GM23338 (cell line): ENCODE measurements at regions not wholly inside any gene's neighbourhood (a gene's known extent, or its start where the extent isn't known, plus 50 kb on each side); places are given as distances from the start of the nearest gene placed in this dataset.

Experiments used
- ATAC-seq: fragments of 200-7000 bp; cut with Tn5 transposase; 3 replicates; pipeline ENCODE4 v1.9.1; 2020
- DNase-seq: peaks from one replicate; pipeline ENCODE4 v3.0.0-alpha.2; 2015; ENCODE audit warnings: low spot score
- H2AFZ ChIP-seq: fragments of 200-600 bp; sonication (generic); 2 replicates; pipeline ENCODE4 v1.8.0; 2016; ENCODE audit warnings: antibody characterized with exemption, mild to moderate bottlenecking, moderate library complexity
- H3F3A ChIP-seq: fragments of 200-600 bp; sonication (generic); replicated peaks from 2 replicates; pipeline ENCODE4 v1.8.0; 2017; ENCODE audit warnings: antibody characterized with exemption, mixed run types, low read depth
- H3K27ac ChIP-seq: fragments of 200-600 bp; sonication (generic); 2 replicates; pipeline ENCODE4 v1.6.1; 2016; ENCODE audit warnings: low read depth
- H3K27me3 ChIP-seq: fragments of 200-600 bp; sonication (generic); 2 replicates; pipeline ENCODE4 v1.8.0; 2016; ENCODE audit warnings: mild to moderate bottlenecking, mixed run types, moderate library complexity; ENCODE audit not compliant: insufficient read depth
- H3K36me3 ChIP-seq: fragments of 200-600 bp; sonication (generic); 2 replicates; pipeline ENCODE4 v1.8.0; 2016; ENCODE audit warnings: mild to moderate bottlenecking; ENCODE audit not compliant: insufficient read depth
- H3K4me1 ChIP-seq: fragments of 200-600 bp; sonication (generic); 2 replicates; pipeline ENCODE4 v1.8.0; 2016; ENCODE audit warnings: mild to moderate bottlenecking, moderate library complexity; ENCODE audit not compliant: insufficient read depth
- H3K4me2 ChIP-seq: fragments of 200-600 bp; sonication (generic); 2 replicates; pipeline ENCODE4 v1.7.1; 2017; ENCODE audit warnings: mixed run types
- H3K4me3 ChIP-seq: fragments of 200-600 bp; sonication (generic); 2 replicates; pipeline ENCODE4 v1.6.1; 2016; ENCODE audit warnings: mixed run types
- H3K79me2 ChIP-seq: fragments of 200-600 bp; sonication (generic); replicated peaks from 2 replicates; pipeline ENCODE4 v1.8.0; 2017; ENCODE audit warnings: mild to moderate bottlenecking; ENCODE audit not compliant: insufficient read depth
- H3K9me2 ChIP-seq: fragments of 200-600 bp; sonication (generic); 2 replicates; pipeline ENCODE4 v1.8.0; 2017; ENCODE audit not compliant: insufficient read depth
- H4K20me1 ChIP-seq: fragments of 200-600 bp; sonication (generic); replicated peaks from 2 replicates; pipeline ENCODE4 v1.8.0; 2017; ENCODE audit warnings: mild to moderate bottlenecking; ENCODE audit not compliant: insufficient read depth
- H3K27ac Mint-ChIP-seq: 2 replicates; pipeline ENCODE4 v1.8.0; 2020; ENCODE audit warnings: inconsistent platforms, mild to moderate bottlenecking, moderate library complexity, mixed read lengths
- H3K27me3 Mint-ChIP-seq: 3 replicates; pipeline ENCODE4 v1.8.0; 2022; ENCODE audit warnings: low read depth, mild to moderate bottlenecking, moderate library complexity, mixed read lengths, inconsistent platforms; ENCODE audit not compliant: insufficient read depth, poor library complexity
- H3K36me3 Mint-ChIP-seq: 3 replicates; pipeline ENCODE4 v1.8.0; 2021; ENCODE audit warnings: low read depth, mild to moderate bottlenecking, inconsistent platforms, moderate library complexity, mixed read lengths
- H3K4me1 Mint-ChIP-seq: 3 replicates; pipeline ENCODE4 v1.8.0; 2020; ENCODE audit warnings: mild to moderate bottlenecking, inconsistent platforms, mixed read lengths
- H3K4me3 Mint-ChIP-seq: 3 replicates; pipeline ENCODE4 v1.8.0; 2021; ENCODE audit warnings: moderate library complexity, mild to moderate bottlenecking, inconsistent platforms, mixed read lengths
- H3K9me3 Mint-ChIP-seq: 3 replicates; pipeline ENCODE4 v1.8.0; 2020; ENCODE audit warnings: moderate library complexity, mild to moderate bottlenecking, inconsistent platforms, mixed read lengths
- CREB1 ChIP-seq: fragments of 250-450 bp; sonication (Bioruptor Pico); IDR thresholded peaks from 2 replicates; pipeline ENCODE4 v1.5.0; 2020; ENCODE audit warnings: low read depth, mild to moderate bottlenecking, moderate library complexity
- CTCF ChIP-seq, 2 experiments: fragments of 200-600 bp in 1 of 2; sonication (generic) in 1 of 2; conservative IDR thresholded peaks; 2 replicates each; pipeline versions ENCODE4 v1.5.1 to v1.6.1; 2016 to 2017; ENCODE audit warnings: antibody characterized with exemption in 2 of 2, low read depth in 2 of 2, mild to moderate bottlenecking in 2 of 2, moderate library complexity in 1 of 2
- ETS1 ChIP-seq: IDR thresholded peaks from 2 replicates; pipeline ENCODE4 v1.6.1; 2016; ENCODE audit warnings: antibody characterized with exemption
- EZH2 ChIP-seq: fragments of 200-600 bp; sonication (generic); IDR thresholded peaks from one replicate; pipeline ENCODE4 v1.8.0; 2017; ENCODE audit warnings: antibody characterized with exemption, mild to moderate bottlenecking, low read depth; ENCODE audit not compliant: unreplicated experiment
- EZH2phosphoT487 ChIP-seq: fragments of 200-600 bp; sonication (generic); IDR thresholded peaks from one replicate; pipeline ENCODE4 v1.8.1; 2018; ENCODE audit warnings: antibody characterized with exemption; ENCODE audit not compliant: unreplicated experiment
- JUNB ChIP-seq: IDR thresholded peaks from one replicate; pipeline ENCODE4 v1.6.1; 2016; ENCODE audit warnings: antibody characterized with exemption; ENCODE audit not compliant: unreplicated experiment
- NANOG ChIP-seq: IDR thresholded peaks from 2 replicates; pipeline ENCODE4 v1.6.1; 2016; ENCODE audit warnings: antibody characterized with exemption, borderline replicate concordance
- POLR2AphosphoS5 ChIP-seq: IDR thresholded peaks from 2 replicates; pipeline ENCODE4 v1.6.1; 2016; ENCODE audit warnings: antibody characterized with exemption, low read depth
- REST ChIP-seq: IDR thresholded peaks from one replicate; pipeline ENCODE4 v1.6.1; 2018; ENCODE audit warnings: antibody characterized with exemption; ENCODE audit not compliant: unreplicated experiment
- STAT1 ChIP-seq: IDR thresholded peaks from one replicate; pipeline ENCODE4 v1.6.1; 2016; ENCODE audit warnings: antibody characterized with exemption; ENCODE audit not compliant: unreplicated experiment
- ZNF114 ChIP-seq: fragments of 250-450 bp; sonication (Bioruptor Pico); IDR thresholded peaks from 2 replicates; pipeline ENCODE4 v1.5.0; 2020; ENCODE audit warnings: mild to moderate bottlenecking, moderate library complexity
- ZNF331 ChIP-seq: fragments of 250-450 bp; sonication (Bioruptor Pico); IDR thresholded peaks from 2 replicates; pipeline ENCODE4 v1.5.0; 2020; ENCODE audit warnings: low read depth, mild to moderate bottlenecking, moderate library complexity
- ZNF462 ChIP-seq: fragments of 250-450 bp; sonication (Bioruptor Pico); IDR thresholded peaks from 2 replicates; pipeline ENCODE4 v1.5.0; 2020; ENCODE audit warnings: mild to moderate bottlenecking, moderate library complexity

GRCh38 chr2:198756166-198756565 lies 701.6 kb downstream of the SATB2 start:
- no peak overlapping the region for H3K27ac Mint-ChIP-seq
- H3K4me1 Mint-ChIP-seq = no peaks in the 10 kb centered on the region
- no peaks in the 10 kb centered on the region for H3K36me3 Mint-ChIP-seq
- Histone ChIP-seq H3K4me1 (no peaks in the 10 kb centered on the region), H3K27ac (no peak overlapping the region), H4K20me1 (no peaks in the 10 kb centered on the region), H3K4me2 (no peak overlapping the region), H3K36me3 (no peaks in the 10 kb centered on the region), H3F3A (no peaks in the 10 kb centered on the region), H3K79me2 (no peaks in the 10 kb centered on the region), H3K9me2 (no peaks in the 10 kb centered on the region), H2AFZ (no peak overlapping the region), H3K27me3 (no peaks in the 10 kb centered on the region), H3K4me3 (no peak overlapping the region)
- peaks cover 1% of the 10 kb centered on the region for H3K27me3 Mint-ChIP-seq
- TF ChIP-seq JUNB (no peak), EZH2 (no peak), EZH2phosphoT487 (no peak), ZNF331 (CRISPR knock-in tag) (no peak), ZNF114 (CRISPR knock-in tag) (no peak), NANOG (no peak), ZNF462 (CRISPR knock-in tag) (no peak), POLR2AphosphoS5 (no peak), STAT1 (no peak), ETS1 (no peak), CTCF (conservative IDR thresholded peaks at IDR 0.05; ENCODE audit: low read depth in 2 of 2) (no peak), REST (no peak), CREB1 (CRISPR knock-in tag) (no peak)
- DNase-seq (no peak), ATAC-seq (no peak)
- H3K9me3 Mint-ChIP-seq = no peaks in the 10 kb centered on the region
- no peak overlapping the region for H3K4me3 Mint-ChIP-seq
